HCT116 (cell line): ENCODE measurements at regions not wholly inside any gene's neighbourhood (a gene's known extent, or its start where the extent isn't known, plus 50 kb on each side); places are given as distances from the start of the nearest gene placed in this dataset.

Experiments used
- ATAC-seq: fragments of 200-7000 bp; cut with Tn5 transposase; 2 replicates; pipeline ENCODE4 v1.9.1; 2020; ENCODE audit warnings: mild to moderate bottlenecking, moderate library complexity
- BruUV-seq: library from RNA; stranded (reverse); fragments of 400-500 nt; replicated peaks from 2 replicates; lab custom pipeline; 2021; lab: Mats Ljungman, UMichigan
- CTCF ChIA-PET: fragments of 300-600 bp; sonication (Branson Sonifier 250); formaldehyde crosslinking; loops from one replicate; lab custom pipeline; 2021; ENCODE audit warnings: antibody characterized with exemption; lab: Charles Lee
- POLR2A ChIA-PET: fragments of 300-600, 350-600 bp; sonication (Branson Sonifier 250); formaldehyde crosslinking; loops from one replicate; lab custom pipeline; 2021; ENCODE audit warnings: antibody characterized with exemption; lab: Charles Lee
- RAD21 ChIA-PET, 2 experiments: fragments of 300-600 bp; sonication (Branson Sonifier 250); formaldehyde crosslinking; loops; one replicate each; lab custom pipeline; 2023; ENCODE audit warnings: low total read pairs in 2 of 2; ENCODE audit not compliant: uncharacterized antibody in 2 of 2, unreplicated experiment in 2 of 2, low non-redundant PET in 1 of 2; lab: Charles Lee
- DNase-seq: peaks from one replicate; pipeline ENCODE4 v3.0.0-alpha.2; 2010; ENCODE audit warnings: low read depth, low spot score
- H2AFZ ChIP-seq: fragments of 200-600 bp; shearing (Covaris generic), sonication (generic); 2 replicates; pipeline ENCODE4 v1.6.1; 2017; ENCODE audit warnings: low read depth, mixed run types, mixed read lengths, antibody characterized with exemption, low read length; ENCODE audit not compliant: poor library complexity, severe bottlenecking
- H3K27ac ChIP-seq: 2 replicates; pipeline ENCODE4 v1.5.1; 2012; ENCODE audit warnings: low read depth, low read length
- H3K27me3 ChIP-seq: fragments of 200-600 bp; sonication (generic); 2 replicates; pipeline ENCODE4 v1.6.1; 2016; ENCODE audit warnings: mixed run types, low read length, mixed read lengths; ENCODE audit not compliant: insufficient read depth
- H3K36me3 ChIP-seq, 2 experiments: fragments of 200-500 bp in 1 of 2; fragments of 200-600 bp in 1 of 2; sonication (Bioruptor generic) in 1 of 2; sonication (generic) in 1 of 2; 2 replicates each; pipeline versions ENCODE4 v1.5.1 to v1.6.1; 2014 to 2016; ENCODE audit warnings: low read length in 2 of 2, inconsistent platforms in 1 of 2, mixed read lengths in 1 of 2, mixed run types in 1 of 2; ENCODE audit not compliant: insufficient read depth in 2 of 2, control insufficient read depth in 1 of 2
- H3K4me1 ChIP-seq, 2 experiments: fragments of 200-600 bp in 1 of 2; sonication (generic) in 1 of 2; 2 replicates each; pipeline versions ENCODE4 v1.5.1 to v1.6.1; 2012 to 2017; ENCODE audit warnings: low read length in 2 of 2, inconsistent platforms in 1 of 2, mild to moderate bottlenecking in 1 of 2, mixed read lengths in 1 of 2, mixed run types in 1 of 2, moderate library complexity in 1 of 2; ENCODE audit not compliant: insufficient read depth in 2 of 2, control insufficient read depth in 1 of 2
- H3K4me2 ChIP-seq: fragments of 200-600 bp; sonication (generic); 2 replicates; pipeline ENCODE4 v1.6.1; 2017; ENCODE audit warnings: mixed run types, low read length, mixed read lengths
- H3K4me3 ChIP-seq, 2 experiments: fragments of 200-600 bp in 1 of 2; sonication (generic) in 1 of 2; replicated peaks in 1 of 2; 2 replicates each; pipeline ENCODE4 v1.5.1; 2011 to 2016; ENCODE audit warnings: low read length in 2 of 2, control low read depth in 1 of 2, low read depth in 1 of 2, mild to moderate bottlenecking in 1 of 2, mixed read lengths in 1 of 2, mixed run types in 1 of 2
- H3K79me2 ChIP-seq: fragments of 200-600 bp; sonication (generic); 2 replicates; pipeline ENCODE4 v1.6.1; 2017; ENCODE audit warnings: mild to moderate bottlenecking, mixed run types, low read length, moderate library complexity, mixed read lengths; ENCODE audit not compliant: insufficient read depth
- H3K9ac ChIP-seq: fragments of 200-600 bp; sonication (generic); 2 replicates; pipeline ENCODE4 v1.6.1; 2016; ENCODE audit warnings: low read length, mixed read lengths
- H3K9me2 ChIP-seq: fragments of 200-600 bp; sonication (generic), shearing (Covaris generic); 2 replicates; pipeline ENCODE4 v1.6.1; 2017; ENCODE audit warnings: mixed run types, mild to moderate bottlenecking, moderate library complexity; ENCODE audit not compliant: insufficient read depth
- H3K9me3 ChIP-seq, 2 experiments: fragments of 200-500 bp in 1 of 2; fragments of 200-600 bp in 1 of 2; sonication (Bioruptor generic) in 1 of 2; sonication (generic) in 1 of 2; 2 replicates each; pipeline ENCODE4 v1.6.1; 2014 to 2017; ENCODE audit warnings: low read length in 2 of 2, mixed read lengths in 2 of 2, inconsistent platforms in 1 of 2, low read depth in 1 of 2, mild to moderate bottlenecking in 1 of 2, mixed run types in 1 of 2, moderate library complexity in 1 of 2; ENCODE audit not compliant: control insufficient read depth in 1 of 2, insufficient read depth in 1 of 2
- H4K20me1 ChIP-seq: fragments of 200-600 bp; sonication (generic), shearing (Covaris generic); 2 replicates; pipeline ENCODE4 v1.6.1; 2017; ENCODE audit warnings: mixed run types, mild to moderate bottlenecking, moderate library complexity; ENCODE audit not compliant: insufficient read depth
- CBX3 ChIP-seq: IDR thresholded peaks from 2 replicates; pipeline ENCODE4 v1.6.1; 2012; ENCODE audit warnings: low read depth
- CEBPB ChIP-seq: IDR thresholded peaks from 2 replicates; pipeline ENCODE4 v1.6.1; 2012; ENCODE audit warnings: low read depth
- ELF1 ChIP-seq: IDR thresholded peaks from 2 replicates; pipeline ENCODE4 v1.6.1; 2012; ENCODE audit warnings: low read depth, borderline replicate concordance
- FOSL1 ChIP-seq: IDR thresholded peaks from 2 replicates; pipeline ENCODE4 v1.6.1; 2012; ENCODE audit warnings: low read depth
- JUND ChIP-seq: IDR thresholded peaks from 2 replicates; pipeline ENCODE4 v1.6.1; 2012
- POLR2AphosphoS5 ChIP-seq: IDR thresholded peaks from 2 replicates; pipeline ENCODE4 v1.6.1; 2011; ENCODE audit warnings: mild to moderate bottlenecking, low read depth, low read length, moderate library complexity
- RAD21 ChIP-seq: IDR thresholded peaks from 2 replicates; pipeline ENCODE4 v1.6.1; 2012; ENCODE audit warnings: low read depth, mild to moderate bottlenecking
- SIN3A ChIP-seq: IDR thresholded peaks from 2 replicates; pipeline ENCODE4 v1.6.1; 2012; ENCODE audit warnings: low read depth
- SP1 ChIP-seq: IDR thresholded peaks from 2 replicates; pipeline ENCODE4 v1.6.1; 2012; ENCODE audit warnings: low read depth
- SRF ChIP-seq: IDR thresholded peaks from 2 replicates; pipeline ENCODE4 v1.6.1; 2012; ENCODE audit warnings: low read depth
- TCF7L2 ChIP-seq: IDR thresholded peaks from 2 replicates; pipeline ENCODE4 v1.7.0; 2011; ENCODE audit warnings: borderline replicate concordance, inconsistent platforms; ENCODE audit not compliant: insufficient read depth, insufficient read length; ENCODE audit errors: extremely low read depth
- ZFX ChIP-seq: fragments of 450-650 bp; IDR thresholded peaks from 2 replicates; pipeline ENCODE4 v1.6.1; 2017
- intact Hi-C: fragments of 100-400 bp; cut with micrococcal nuclease; formaldehyde crosslinking; loops from 2 replicates; pipeline ENCODE4 v1.10.0; 2022
- TF ChIP-seq, protein P1 (sequence below): IDR thresholded peaks from 2 replicates; pipeline ENCODE4 v1.6.1; 2012
- TF ChIP-seq, protein P2 (sequence below), 3 experiments: fragments of 200-600 bp in 1 of 3; sonication (generic) in 1 of 3; IDR thresholded peaks in 2 of 3; conservative IDR thresholded peaks in 1 of 3; 2 replicates each; pipeline ENCODE4 v1.5.1; 2012 to 2017; ENCODE audit warnings: low read depth in 2 of 3, low read length in 2 of 3, antibody characterized with exemption in 1 of 3, borderline replicate concordance in 1 of 3, control low read depth in 1 of 3, mild to moderate bottlenecking in 1 of 3, mixed read lengths in 1 of 3, mixed run types in 1 of 3, moderate library complexity in 1 of 3; ENCODE audit not compliant: insufficient read depth in 1 of 3
- TF ChIP-seq, protein P3 (sequence below): IDR thresholded peaks from 2 replicates; pipeline ENCODE4 v1.6.1; 2011; ENCODE audit warnings: mild to moderate bottlenecking, low read length, moderate library complexity; ENCODE audit not compliant: insufficient replicate concordance; ENCODE audit errors: extremely low read depth

DNA sequence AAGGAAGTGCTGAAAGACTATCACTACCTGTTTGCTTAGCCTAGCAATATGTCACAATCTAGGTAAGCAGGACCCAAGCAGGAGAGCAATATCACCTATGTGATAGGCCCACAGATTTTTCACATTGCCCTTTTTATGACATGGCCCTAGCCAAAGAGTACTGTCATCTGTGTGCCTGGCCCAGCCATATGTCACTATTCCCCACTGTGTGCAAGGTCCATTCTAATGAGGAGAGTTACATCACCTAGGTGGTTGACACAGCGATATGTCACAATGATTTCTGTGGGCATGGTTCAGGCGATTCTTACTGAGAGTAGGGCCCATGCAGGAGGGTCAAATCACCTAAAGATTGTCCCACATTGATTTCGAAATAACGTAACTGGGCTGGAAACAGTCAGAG is 967.7 kb upstream of the AMELY start (continued):
- no peak for TF ChIP-seq JUND

DNA sequence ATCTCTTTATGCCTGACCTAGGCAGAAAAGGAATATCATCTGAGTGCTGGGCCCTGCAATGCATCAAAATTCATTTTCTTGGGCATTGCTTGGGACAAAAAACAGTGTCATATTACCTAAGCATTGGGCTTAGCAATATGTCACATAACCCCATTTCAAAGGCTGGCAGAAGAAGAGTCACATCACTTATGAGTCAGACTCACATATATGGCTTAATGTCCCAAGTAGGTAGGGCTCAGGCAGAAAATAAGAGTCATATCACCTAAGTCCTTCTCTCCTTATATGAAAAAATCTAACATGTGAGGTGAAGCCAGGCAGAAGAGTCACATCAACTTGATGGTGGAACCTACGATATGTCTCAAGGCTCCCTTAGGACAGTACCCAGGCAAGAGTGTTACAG is 967.2 kb upstream of the AMELY start:
- Histone ChIP-seq H3K4me1 (no peaks in the 10 kb centered on the region), H3K9me2 (no peaks in the 10 kb centered on the region), H2AFZ (no peak overlapping the region), H3K36me3 (no peaks in the 10 kb centered on the region), H3K9me3 (no peaks in the 10 kb centered on the region), H3K4me3 (no peak overlapping the region), H3K27me3 (no peaks in the 10 kb centered on the region), H3K79me2 (no peaks in the 10 kb centered on the region), H3K4me2 (no peak overlapping the region), H4K20me1 (no peaks in the 10 kb centered on the region), H3K27ac (no peak overlapping the region), H3K9ac (no peak overlapping the region)
- ChIA-PET RAD21 (no interaction called here), POLR2A (no interaction called here), CTCF (no interaction called here)
- DNase-seq = no peak
- TF ChIP-seq, protein P1, sequence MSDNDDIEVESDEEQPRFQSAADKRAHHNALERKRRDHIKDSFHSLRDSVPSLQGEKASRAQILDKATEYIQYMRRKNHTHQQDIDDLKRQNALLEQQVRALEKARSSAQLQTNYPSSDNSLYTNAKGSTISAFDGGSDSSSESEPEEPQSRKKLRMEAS = no peak
- no peak for TF ChIP-seq ZFX
- TF ChIP-seq, protein P2, sequence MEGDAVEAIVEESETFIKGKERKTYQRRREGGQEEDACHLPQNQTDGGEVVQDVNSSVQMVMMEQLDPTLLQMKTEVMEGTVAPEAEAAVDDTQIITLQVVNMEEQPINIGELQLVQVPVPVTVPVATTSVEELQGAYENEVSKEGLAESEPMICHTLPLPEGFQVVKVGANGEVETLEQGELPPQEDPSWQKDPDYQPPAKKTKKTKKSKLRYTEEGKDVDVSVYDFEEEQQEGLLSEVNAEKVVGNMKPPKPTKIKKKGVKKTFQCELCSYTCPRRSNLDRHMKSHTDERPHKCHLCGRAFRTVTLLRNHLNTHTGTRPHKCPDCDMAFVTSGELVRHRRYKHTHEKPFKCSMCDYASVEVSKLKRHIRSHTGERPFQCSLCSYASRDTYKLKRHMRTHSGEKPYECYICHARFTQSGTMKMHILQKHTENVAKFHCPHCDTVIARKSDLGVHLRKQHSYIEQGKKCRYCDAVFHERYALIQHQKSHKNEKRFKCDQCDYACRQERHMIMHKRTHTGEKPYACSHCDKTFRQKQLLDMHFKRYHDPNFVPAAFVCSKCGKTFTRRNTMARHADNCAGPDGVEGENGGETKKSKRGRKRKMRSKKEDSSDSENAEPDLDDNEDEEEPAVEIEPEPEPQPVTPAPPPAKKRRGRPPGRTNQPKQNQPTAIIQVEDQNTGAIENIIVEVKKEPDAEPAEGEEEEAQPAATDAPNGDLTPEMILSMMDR (IDR thresholded peaks at IDR 0.05 in 2 of 3, conservative IDR thresholded peaks at IDR 0.05 in 1 of 3; ENCODE audit: borderline replicate concordance in 1 of 3, insufficient read depth in 1 of 3, low read depth in 2 of 3, low read length in 2 of 3) = no peak
- no peak for TF ChIP-seq FOSL1
- intact Hi-C loops = no loop called here
- ATAC-seq = no peak
- BruUV-seq = no TSS peak

DNA sequence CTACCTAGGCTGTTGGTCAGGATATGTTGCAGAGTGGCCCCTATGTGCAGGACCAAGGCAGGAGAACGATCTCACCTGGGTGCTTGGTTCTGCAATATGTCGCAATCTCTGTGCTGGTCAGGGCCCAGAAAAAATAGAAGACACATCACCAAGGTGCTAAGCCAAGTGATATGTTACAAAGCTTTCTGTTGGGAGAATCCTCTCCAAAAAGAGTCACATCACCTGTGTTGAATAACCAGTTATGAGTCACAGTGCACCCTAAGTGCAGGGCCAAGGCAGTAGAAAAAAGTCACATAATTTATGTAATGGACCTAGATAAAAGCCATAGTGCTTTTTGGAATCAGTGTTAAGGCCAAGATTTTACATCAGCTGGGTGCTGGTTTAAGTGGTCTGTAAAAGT is 965.9 kb upstream of the AMELY start:
- ATAC-seq = no peak
- Histone ChIP-seq H4K20me1 (no peaks in the 10 kb centered on the region), H3K4me3 (no peak overlapping the region), H3K79me2 (no peaks in the 10 kb centered on the region), H2AFZ (no peak overlapping the region), H3K4me2 (no peak overlapping the region), H3K4me1 (no peaks in the 10 kb centered on the region), H3K9me3 (no peaks in the 10 kb centered on the region), H3K27me3 (no peaks in the 10 kb centered on the region), H3K9ac (no peak overlapping the region), H3K9me2 (no peaks in the 10 kb centered on the region), H3K27ac (no peak overlapping the region), H3K36me3 (no peaks in the 10 kb centered on the region)
- no TSS peak for BruUV-seq
- no peak for DNase-seq
- ChIA-PET RAD21 (no interaction called here), POLR2A (no interaction called here), CTCF (no interaction called here)
- intact Hi-C loops = no loop called here
- no peak for TF ChIP-seq CEBPB
- no peak for TF ChIP-seq CBX3
- TF ChIP-seq ZFX = no peak
- TF ChIP-seq SIN3A = no peak
- no peak for TF ChIP-seq JUND
- TF ChIP-seq SRF = no peak
- no peak for TF ChIP-seq ELF1
- TF ChIP-seq, protein P1 = no peak
- TF ChIP-seq POLR2AphosphoS5 = no peak
- TF ChIP-seq, protein P3, sequence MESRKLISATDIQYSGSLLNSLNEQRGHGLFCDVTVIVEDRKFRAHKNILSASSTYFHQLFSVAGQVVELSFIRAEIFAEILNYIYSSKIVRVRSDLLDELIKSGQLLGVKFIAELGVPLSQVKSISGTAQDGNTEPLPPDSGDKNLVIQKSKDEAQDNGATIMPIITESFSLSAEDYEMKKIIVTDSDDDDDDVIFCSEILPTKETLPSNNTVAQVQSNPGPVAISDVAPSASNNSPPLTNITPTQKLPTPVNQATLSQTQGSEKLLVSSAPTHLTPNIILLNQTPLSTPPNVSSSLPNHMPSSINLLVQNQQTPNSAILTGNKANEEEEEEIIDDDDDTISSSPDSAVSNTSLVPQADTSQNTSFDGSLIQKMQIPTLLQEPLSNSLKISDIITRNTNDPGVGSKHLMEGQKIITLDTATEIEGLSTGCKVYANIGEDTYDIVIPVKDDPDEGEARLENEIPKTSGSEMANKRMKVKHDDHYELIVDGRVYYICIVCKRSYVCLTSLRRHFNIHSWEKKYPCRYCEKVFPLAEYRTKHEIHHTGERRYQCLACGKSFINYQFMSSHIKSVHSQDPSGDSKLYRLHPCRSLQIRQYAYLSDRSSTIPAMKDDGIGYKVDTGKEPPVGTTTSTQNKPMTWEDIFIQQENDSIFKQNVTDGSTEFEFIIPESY = no peak
- TF ChIP-seq SP1 = no peak
- TF ChIP-seq RAD21 = no peak
- TF ChIP-seq TCF7L2 = no peak
